ENCODE measurements at regions not wholly inside any gene's neighbourhood (a gene's known extent, or its start where the extent isn't known, plus 50 kb on each side); places are given as distances from the start of the nearest gene placed in this dataset.

- DNase-seq (ENCODE audit: low spot score): no peak
- TF ChIP-seq CTCF (IDR thresholded peaks at IDR 0.05; ENCODE audit: extremely low read depth, insufficient read depth, missing control alignments): no peak
- in situ Hi-C loops (cut with MboI; ENCODE audit: low pct_unique_long_range_greater_than_20kb, low sequenced_read_pairs, unreplicated experiment): no loop called here
Observed at GRCh38 chr3:19093084-19093483, 55.2 kb upstream of the KCNH8 start.

- in situ Hi-C loops (cut with MboI; ENCODE audit: low pct_unique_long_range_greater_than_20kb, low sequenced_read_pairs, unreplicated experiment): no loop called here
- DNase-seq (ENCODE audit: low spot score): no peak
- no peak for TF ChIP-seq CTCF (IDR thresholded peaks at IDR 0.05; ENCODE audit: extremely low read depth, insufficient read depth, missing control alignments)
Observed at GRCh38 chr3:19077388-19077787, 70.9 kb upstream of the KCNH8 start.

- no peak for TF ChIP-seq CTCF (IDR thresholded peaks at IDR 0.05; ENCODE audit: extremely low read depth, insufficient read depth, missing control alignments)
- no peak for DNase-seq (ENCODE audit: low spot score)
- in situ Hi-C loops (cut with MboI; ENCODE audit: low pct_unique_long_range_greater_than_20kb, low sequenced_read_pairs, unreplicated experiment): no loop called here
Observed at GRCh38 chr3:19075037-19075436, 73.3 kb upstream of the KCNH8 start.

GRCh38 chr3:19074257-19074900 lies 73.9 kb upstream of the KCNH8 start:
- in situ Hi-C loops (cut with MboI; ENCODE audit: low pct_unique_long_range_greater_than_20kb, low sequenced_read_pairs, unreplicated experiment): no loop called here

GRCh38 chr3:19073341-19074105 lies 74.8 kb upstream of the KCNH8 start:
- no peak for TF ChIP-seq CTCF (IDR thresholded peaks at IDR 0.05; ENCODE audit: extremely low read depth, insufficient read depth, missing control alignments)
- in situ Hi-C loops (cut with MboI; ENCODE audit: low pct_unique_long_range_greater_than_20kb, low sequenced_read_pairs, unreplicated experiment): no loop called here

More at GRCh38 chr3:19074257-19074900, 73.9 kb upstream of the KCNH8 start:
- no peak for TF ChIP-seq CTCF (IDR thresholded peaks at IDR 0.05; ENCODE audit: extremely low read depth, insufficient read depth, missing control alignments)
- no peak for DNase-seq (ENCODE audit: low spot score)

GRCh38 chr3:19070325-19070724 lies 78.0 kb upstream of the KCNH8 start:
- DNase-seq (ENCODE audit: low spot score): no peak
- no peak for TF ChIP-seq CTCF (IDR thresholded peaks at IDR 0.05; ENCODE audit: extremely low read depth, insufficient read depth, missing control alignments)
- in situ Hi-C loops (cut with MboI; ENCODE audit: low pct_unique_long_range_greater_than_20kb, low sequenced_read_pairs, unreplicated experiment): no loop called here

More at GRCh38 chr3:19073341-19074105, 74.8 kb upstream of the KCNH8 start:
- no peak for DNase-seq (ENCODE audit: low spot score)

All from GM13977 (cell line).